ENCODE measurements at regions not wholly inside any gene's neighbourhood (a gene's known extent, or its start where the extent isn't known, plus 50 kb on each side); places are given as distances from the start of the nearest gene placed in this dataset.
"Not testable (repeated sequence)": the region's sequence is repeated elsewhere in the genome, so short reads cannot be mapped to it uniquely, and the experiment has no call there.

DNA sequence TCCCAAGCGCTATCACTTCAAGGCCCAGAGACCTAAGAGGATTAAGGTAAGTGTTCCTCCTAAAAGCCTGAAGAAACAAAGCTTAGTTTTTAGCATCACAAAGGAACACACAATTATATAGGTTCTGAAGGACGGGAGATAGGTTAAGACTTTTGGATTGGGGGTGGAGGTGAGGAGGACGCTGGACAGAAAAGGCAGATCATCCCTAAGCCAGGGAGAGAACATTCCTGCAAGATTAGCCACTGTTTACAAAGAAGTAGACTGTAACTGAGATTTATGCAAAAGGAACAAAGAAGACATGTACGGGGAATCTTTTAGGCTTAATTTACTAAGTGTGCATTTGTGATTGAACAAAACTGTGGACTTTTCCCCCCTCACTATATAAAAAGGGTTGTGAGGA lies 184.1 kb upstream of the IRX5 start:
- Histone ChIP-seq H3K27me3 (ENCODE audit: insufficient read depth, low read depth, severe bottlenecking) (no peaks in the 10 kb centered on the region), H3K4me3 (ENCODE audit: low read depth, low read length) (no peak overlapping the region), H3K27ac (no peak overlapping the region), H3K36me3 (no peaks in the 10 kb centered on the region), H3K9me3 (ENCODE audit: severe bottlenecking) (no peaks in the 10 kb centered on the region)
- no peak for DNase-seq
- TF ChIP-seq, protein P1, sequence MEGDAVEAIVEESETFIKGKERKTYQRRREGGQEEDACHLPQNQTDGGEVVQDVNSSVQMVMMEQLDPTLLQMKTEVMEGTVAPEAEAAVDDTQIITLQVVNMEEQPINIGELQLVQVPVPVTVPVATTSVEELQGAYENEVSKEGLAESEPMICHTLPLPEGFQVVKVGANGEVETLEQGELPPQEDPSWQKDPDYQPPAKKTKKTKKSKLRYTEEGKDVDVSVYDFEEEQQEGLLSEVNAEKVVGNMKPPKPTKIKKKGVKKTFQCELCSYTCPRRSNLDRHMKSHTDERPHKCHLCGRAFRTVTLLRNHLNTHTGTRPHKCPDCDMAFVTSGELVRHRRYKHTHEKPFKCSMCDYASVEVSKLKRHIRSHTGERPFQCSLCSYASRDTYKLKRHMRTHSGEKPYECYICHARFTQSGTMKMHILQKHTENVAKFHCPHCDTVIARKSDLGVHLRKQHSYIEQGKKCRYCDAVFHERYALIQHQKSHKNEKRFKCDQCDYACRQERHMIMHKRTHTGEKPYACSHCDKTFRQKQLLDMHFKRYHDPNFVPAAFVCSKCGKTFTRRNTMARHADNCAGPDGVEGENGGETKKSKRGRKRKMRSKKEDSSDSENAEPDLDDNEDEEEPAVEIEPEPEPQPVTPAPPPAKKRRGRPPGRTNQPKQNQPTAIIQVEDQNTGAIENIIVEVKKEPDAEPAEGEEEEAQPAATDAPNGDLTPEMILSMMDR (IDR thresholded peaks at IDR 0.05; ENCODE audit: low read depth, low read length) = no peak

DNA sequence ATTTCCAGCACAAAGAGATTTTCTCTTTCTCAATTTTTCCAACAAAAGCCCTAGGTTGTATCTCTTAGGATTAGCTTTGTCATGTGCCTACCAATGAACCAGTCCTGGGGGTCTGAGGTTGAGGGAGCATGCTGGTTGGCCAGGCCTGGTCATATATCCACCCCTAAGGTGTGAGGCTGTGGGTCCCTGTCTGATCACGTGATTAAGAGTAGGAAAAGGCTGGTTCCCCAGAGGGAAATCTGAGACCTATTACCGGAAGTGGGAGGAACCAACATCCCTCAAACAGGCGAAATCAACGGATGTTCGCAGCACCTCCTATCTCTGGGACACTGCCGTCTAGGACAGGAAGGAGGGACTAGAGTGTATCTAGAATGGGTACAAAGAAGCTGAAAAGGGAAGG lies 185.7 kb upstream of the IRX5 start:
- TF ChIP-seq, protein P1 (IDR thresholded peaks at IDR 0.05; ENCODE audit: low read depth, low read length) = no peak

DNA sequence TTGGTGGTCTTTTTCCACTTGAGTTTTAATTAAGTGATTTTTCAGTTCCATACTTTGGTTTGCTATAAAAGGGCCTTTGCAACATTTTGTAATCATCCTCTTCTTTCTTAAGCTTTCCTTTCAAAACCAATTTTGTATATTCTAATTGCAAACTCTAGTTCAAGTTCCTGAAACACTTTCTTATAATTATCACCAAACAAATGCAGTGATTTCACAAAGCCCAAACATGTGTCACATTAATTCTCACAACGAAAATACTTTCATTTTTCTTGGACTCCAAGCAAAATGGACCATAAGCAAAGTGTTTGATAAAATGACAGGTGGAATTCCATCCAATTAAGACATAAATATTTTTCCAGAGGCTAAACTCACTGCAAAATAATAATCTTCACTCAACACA lies 188.2 kb upstream of the IRX5 start:
- H3K27ac ChIP-seq = no peak overlapping the region
- no peak overlapping the region for H3K4me3 ChIP-seq (ENCODE audit: low read depth, low read length)
- no peaks in the 10 kb centered on the region for H3K9me3 ChIP-seq (ENCODE audit: severe bottlenecking)
- TF ChIP-seq, protein P1 (IDR thresholded peaks at IDR 0.05; ENCODE audit: low read depth, low read length) = no peak
- no peaks in the 10 kb centered on the region for H3K27me3 ChIP-seq (ENCODE audit: insufficient read depth, low read depth, severe bottlenecking)
- no peak for DNase-seq
- no peaks in the 10 kb centered on the region for H3K36me3 ChIP-seq

More for the DNA sequence above, 185.7 kb upstream of the IRX5 start:
- Histone ChIP-seq H3K36me3 (no peaks in the 10 kb centered on the region), H3K9me3 (ENCODE audit: severe bottlenecking) (no peaks in the 10 kb centered on the region), H3K27me3 (ENCODE audit: insufficient read depth, low read depth, severe bottlenecking) (no peaks in the 10 kb centered on the region), H3K27ac (no peak overlapping the region), H3K4me3 (ENCODE audit: low read depth, low read length) (no peak overlapping the region)
- no peak for DNase-seq

DNA sequence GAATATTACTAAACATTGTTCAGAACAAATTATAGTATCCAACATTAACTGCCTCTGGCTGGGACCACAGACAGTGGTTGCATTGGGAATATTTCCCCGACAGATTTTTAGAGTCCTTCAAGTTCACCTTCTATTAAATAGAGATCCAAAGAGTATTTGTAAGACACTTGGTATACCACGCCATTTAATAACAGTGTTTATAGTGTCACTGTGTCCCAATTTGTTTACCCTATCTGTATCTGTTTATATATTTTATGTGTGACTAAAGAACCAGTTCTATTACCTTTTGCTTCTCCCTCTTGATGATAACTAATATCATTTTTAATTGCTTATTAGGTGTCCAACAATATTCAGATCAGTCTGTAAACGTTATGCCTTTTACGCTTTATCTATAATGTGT lies 191.3 kb upstream of the IRX5 start:
- no peak for DNase-seq
- no peak overlapping the region for H3K4me3 ChIP-seq (ENCODE audit: low read depth, low read length)
- H3K9me3 ChIP-seq (ENCODE audit: severe bottlenecking) = no peaks in the 10 kb centered on the region
- H3K27me3 ChIP-seq (ENCODE audit: insufficient read depth, low read depth, severe bottlenecking) = no peaks in the 10 kb centered on the region
- H3K36me3 ChIP-seq = no peaks in the 10 kb centered on the region
- TF ChIP-seq, protein P1 (IDR thresholded peaks at IDR 0.05; ENCODE audit: low read depth, low read length) = no peak
- no peak overlapping the region for H3K27ac ChIP-seq

DNA sequence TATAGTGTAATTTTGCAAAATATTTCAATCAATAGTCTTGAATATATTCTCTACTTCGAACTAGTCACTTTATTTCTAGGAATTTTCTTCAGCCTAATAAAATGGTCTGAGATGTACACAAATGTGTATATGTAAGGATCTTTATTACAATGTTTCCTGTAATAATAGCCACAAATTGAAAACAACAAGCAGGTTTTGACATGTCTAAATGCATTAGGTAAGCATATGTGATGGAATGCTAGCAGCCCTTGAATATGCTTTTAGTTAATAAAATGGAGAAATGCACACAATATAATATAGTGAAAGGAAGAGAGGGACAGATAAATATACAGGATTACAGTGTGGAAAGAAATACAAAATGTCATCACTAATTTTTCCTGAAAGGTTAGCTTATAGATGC lies 196.5 kb upstream of the IRX5 start:
- H3K36me3 ChIP-seq = no peaks in the 10 kb centered on the region
- H3K9me3 ChIP-seq (ENCODE audit: severe bottlenecking) = no peaks in the 10 kb centered on the region
- DNase-seq = no peak
- no peak overlapping the region for H3K4me3 ChIP-seq (ENCODE audit: low read depth, low read length)
- H3K27ac ChIP-seq = no peak overlapping the region
- no peaks in the 10 kb centered on the region for H3K27me3 ChIP-seq (ENCODE audit: insufficient read depth, low read depth, severe bottlenecking)
- TF ChIP-seq, protein P1 (IDR thresholded peaks at IDR 0.05; ENCODE audit: low read depth, low read length) = no peak

DNA sequence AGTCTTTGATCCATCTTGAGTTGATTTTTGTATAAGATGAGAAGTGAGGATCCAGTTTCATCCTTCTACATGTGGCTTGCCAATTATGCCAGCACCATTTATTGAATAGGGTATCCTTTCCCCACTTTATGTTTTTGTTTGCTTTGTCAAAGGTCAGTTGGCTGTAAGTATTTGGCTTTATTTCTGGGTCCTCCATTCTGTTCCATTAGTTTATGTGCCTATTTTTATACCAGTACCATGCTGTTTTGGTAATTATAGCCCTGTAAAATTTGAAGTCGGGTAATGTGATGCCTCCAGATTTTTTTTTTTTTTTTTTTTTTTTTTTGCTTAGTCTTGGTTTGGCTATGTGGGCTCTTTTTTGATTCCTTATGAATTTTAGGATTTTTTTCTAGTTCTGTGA lies 203.0 kb upstream of the IRX5 start:
- DNase-seq; H3K27me3 ChIP-seq (ENCODE audit: insufficient read depth, low read depth, severe bottlenecking); H3K36me3 ChIP-seq; H3K9me3 ChIP-seq (ENCODE audit: severe bottlenecking); H3K27ac ChIP-seq; H3K4me3 ChIP-seq (ENCODE audit: low read depth, low read length): not testable (repeated sequence)
